ENCODE measurements at regions not wholly inside any gene's neighbourhood (a gene's known extent, or its start where the extent isn't known, plus 50 kb on each side); places are given as distances from the start of the nearest gene placed in this dataset.

- TF ChIP-seq PRDM4 (CRISPR knock-in tag; IDR thresholded peaks at IDR 0.05; ENCODE audit: borderline replicate concordance) = no peak
- TF ChIP-seq ZBTB8A (CRISPR knock-in tag; IDR thresholded peaks at IDR 0.05; ENCODE audit: borderline replicate concordance, low read depth) = no peak
- no peak for TF ChIP-seq CHD2 (IDR thresholded peaks at IDR 0.05; ENCODE audit: low read depth, low read length)
- no peak for TF ChIP-seq HNRNPLL (IDR thresholded peaks at IDR 0.05; ENCODE audit: low read depth, low read length, poor library complexity, severe bottlenecking)
- TF ChIP-seq MNT (IDR thresholded peaks at IDR 0.05) = no peak
These were observed 109.1 kb downstream of the MTERF1 start (continued) for GRCh38 chr7:91771394-91771793.

- BruUV-seq (replicated peaks) = no TSS peak
- ChIA-PET CTCF (ENCODE audit: low intra/inter-chr PET ratio, low total read pairs) (no interaction called here), POLR2A (no interaction called here)
- H3K36me3 ChIP-seq (replicated peaks in 1 of 2; ENCODE audit: control insufficient read depth in 1 of 2, insufficient read depth in 2 of 2, low read length in 2 of 2) = no peaks in the 10 kb centered on the region
- no peaks in the 10 kb centered on the region for H3K27me3 ChIP-seq (ENCODE audit: control insufficient read depth in 1 of 2, insufficient read depth in 2 of 2, low read length in 2 of 2)
- H3K79me2 ChIP-seq (ENCODE audit: insufficient read depth, low read length) = no peaks in the 10 kb centered on the region
- no peak overlapping the region for H3K27ac ChIP-seq (ENCODE audit: extremely low read length, insufficient read depth, low read length)
- H3K4me3 ChIP-seq (replicated peaks in 1 of 3; ENCODE audit: insufficient read depth in 1 of 3, low read depth in 2 of 3, low read length in 3 of 3) = no peak overlapping the region
- FAIRE-seq = no peak
- in situ Hi-C loops (cut with HindIII; ENCODE audit: extremely low pct_ligation_motif_present, low pct_unique_long_range_greater_than_20kb) (no loop called here), intact Hi-C loops (cut with micrococcal nuclease; ENCODE audit: unreplicated experiment) (no loop called here)
- no peak overlapping the region for H3K9ac ChIP-seq (ENCODE audit: insufficient read depth, low read depth, low read length)
- no peaks in the 10 kb centered on the region for H3K9me3 ChIP-seq (ENCODE audit: low read length)
- WGBS (ENCODE audit: low lambda C conversion rate) = 11% methylated on average over 4 of the region's 4 CpGs
- no peak overlapping the region for H2AFZ ChIP-seq (ENCODE audit: low read length)
- H3K4me2 ChIP-seq (ENCODE audit: low read depth, low read length) = no peak overlapping the region
- no peaks in the 10 kb centered on the region for H4K20me1 ChIP-seq (ENCODE audit: insufficient read depth, low read length)
- no peak for ATAC-seq
- no peak for DNase-seq (ENCODE audit: low spot score)
- TF ChIP-seq ZNF512B (CRISPR knock-in tag; IDR thresholded peaks at IDR 0.05; ENCODE audit: borderline replicate concordance) = no peak
- no peak for TF ChIP-seq SPEN (CRISPR knock-in tag; IDR thresholded peaks at IDR 0.05; ENCODE audit: low read depth)
- no peak for TF ChIP-seq ZNF615 (CRISPR knock-in tag; IDR thresholded peaks at IDR 0.05; ENCODE audit: borderline replicate concordance)
- TF ChIP-seq ZNF329 (CRISPR knock-in tag; IDR thresholded peaks at IDR 0.05; ENCODE audit: low read depth) = no peak
- TF ChIP-seq POLR2A (IDR thresholded peaks at IDR 0.05; ENCODE audit: insufficient read depth in 1 of 2, low read depth in 2 of 2, low read length in 2 of 2) = no peak
- TF ChIP-seq SMAD1 (CRISPR knock-in tag; IDR thresholded peaks at IDR 0.05; ENCODE audit: borderline replicate concordance, low read depth) = no peak
- no peak for TF ChIP-seq HIVEP1 (CRISPR knock-in tag; IDR thresholded peaks at IDR 0.05)
- no peak for TF ChIP-seq EEA1 (CRISPR knock-in tag; IDR thresholded peaks at IDR 0.05; ENCODE audit: borderline replicate concordance)
- no peak for TF ChIP-seq DBP (CRISPR knock-in tag; IDR thresholded peaks at IDR 0.05; ENCODE audit: not compliant biosample characterization)
- TF ChIP-seq MTA3 (CRISPR knock-in tag; IDR thresholded peaks at IDR 0.05) = no peak
- H3K4me1 ChIP-seq (ENCODE audit: insufficient read depth, low read length) = no peaks in the 10 kb centered on the region
These were observed 108.3 kb downstream of the MTERF1 start for GRCh38 chr7:91771921-91772815.

Data from HepG2 (cell line).